ENCODE measurements at regions not wholly inside any gene's neighbourhood (a gene's known extent, or its start where the extent isn't known, plus 50 kb on each side); places are given as distances from the start of the nearest gene placed in this dataset.

DNA sequence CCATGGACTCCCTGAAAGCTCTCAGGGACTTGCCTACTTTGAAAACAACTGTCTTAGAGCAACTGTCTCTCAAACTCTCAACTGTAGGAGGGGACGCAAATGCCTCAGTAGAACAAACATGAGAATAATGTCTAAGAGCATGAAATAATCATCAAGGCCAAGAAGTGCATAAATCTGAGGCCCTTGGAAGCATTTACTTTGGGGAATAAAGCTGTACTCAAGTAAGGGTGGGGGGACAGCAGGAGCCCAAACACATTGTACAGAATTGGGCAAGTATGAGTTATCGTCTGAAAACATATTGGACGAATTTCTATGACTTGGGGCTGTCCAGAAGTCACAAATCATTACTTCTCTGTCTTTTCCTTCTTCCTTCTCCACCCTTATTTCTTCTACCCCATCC, 96.3 kb upstream of the HMHB1 start:
- no peak for TF ChIP-seq POLR2AphosphoS5 (IDR thresholded peaks at IDR 0.05)
- TF ChIP-seq CTCF (IDR thresholded peaks at IDR 0.05 in 8 of 11, conservative IDR thresholded peaks at IDR 0.05 in 3 of 11) = no peak
- TF ChIP-seq POLR2A (IDR thresholded peaks at IDR 0.05) = no peak
- no peak for DNase-seq
- no peaks in the 10 kb centered on the region for H3K36me3 ChIP-seq
- no peak overlapping the region for H3K4me3 ChIP-seq
- WGBS, 5 donors = 91 to 98% (median 95%) methylated on average over 3 of the region's 3 CpGs
- H3K9me3 ChIP-seq = no peaks in the 10 kb centered on the region
- H3K27ac ChIP-seq = no peak overlapping the region
- H3K27me3 ChIP-seq (replicated peaks in 1 of 7) = no peaks in the 10 kb centered on the region
- peaks cover 0 to 12% (median 2%) of the 10 kb centered on the region in 6 donors for H3K4me1 ChIP-seq
- intact Hi-C loops (cut with DNase I; ENCODE audit: low total_unique reads) = no loop called here

GRCh38 chr5:143714629-143715028, 97.3 kb upstream of the HMHB1 start:
- TF ChIP-seq POLR2AphosphoS5 (IDR thresholded peaks at IDR 0.05) (no peak), CTCF (IDR thresholded peaks at IDR 0.05 in 8 of 11, conservative IDR thresholded peaks at IDR 0.05 in 3 of 11) (no peak), POLR2A (IDR thresholded peaks at IDR 0.05) (no peak)
- 75 to 88% (median 83%) methylated on average over 4 of the region's 4 CpGs for WGBS, 5 donors
- Histone ChIP-seq H3K27me3 (replicated peaks in 1 of 7) (no peaks in the 10 kb centered on the region), H3K9me3 (no peaks in the 10 kb centered on the region), H3K4me1 (peaks cover 0 to 12% (median 2%) of the 10 kb centered on the region in 6 donors), H3K36me3 (no peaks in the 10 kb centered on the region), H3K4me3 (no peak overlapping the region), H3K27ac (no peak overlapping the region)
- DNase-seq = no peak
- intact Hi-C loops (cut with DNase I; ENCODE audit: low total_unique reads) = no loop called here

DNA sequence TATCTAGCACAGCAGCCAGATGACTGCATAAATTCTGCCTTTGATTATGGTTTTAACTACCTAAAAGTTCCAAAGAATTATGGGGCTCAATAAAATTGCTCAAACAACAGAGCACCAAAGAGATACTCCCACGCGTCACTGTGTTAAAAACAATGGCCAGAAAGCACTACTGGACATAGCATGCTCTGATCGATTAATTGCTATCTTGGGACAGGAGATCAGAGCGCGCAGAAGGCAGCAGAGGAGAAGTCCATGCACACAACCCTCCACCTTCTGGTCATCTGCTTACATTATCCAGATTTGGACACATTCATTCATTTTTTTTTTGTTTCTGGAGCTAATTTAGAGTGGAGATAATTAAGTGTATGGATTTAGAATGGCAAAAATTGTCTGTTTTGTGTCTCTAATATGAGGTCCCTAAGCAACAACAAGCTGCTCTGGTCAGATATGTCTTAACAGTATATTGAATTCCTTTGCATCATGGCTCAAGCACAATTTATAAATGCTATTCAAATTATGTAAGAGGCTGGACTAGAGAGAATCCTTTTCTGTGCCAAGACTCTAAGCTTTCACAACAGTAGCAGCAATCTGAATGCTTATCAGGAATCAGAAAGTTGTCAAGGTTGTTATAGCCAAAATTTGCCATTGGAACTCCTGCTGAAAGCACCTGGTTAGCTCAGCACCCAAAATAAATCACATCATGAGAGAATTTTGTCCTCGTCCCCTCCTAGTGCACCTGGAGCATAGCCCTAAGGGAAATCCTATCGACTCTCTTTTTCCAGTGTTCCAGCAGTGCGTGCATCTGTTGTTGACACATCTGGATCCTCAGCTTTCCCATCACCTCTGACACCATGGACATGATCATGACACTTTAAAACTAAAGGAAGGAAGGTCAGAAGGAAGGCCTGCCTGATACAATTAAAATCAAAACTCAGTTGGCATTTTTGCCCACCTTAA, 98.6 kb upstream of the HMHB1 start:
- no peaks in the 10 kb centered on the region for H3K36me3 ChIP-seq
- no peak for DNase-seq
- 87 to 94% (median 90%) methylated on average over 8 of the region's 8 CpGs for WGBS, 5 donors
- H3K4me3 ChIP-seq = no peak overlapping the region
- intact Hi-C loops (cut with DNase I; ENCODE audit: low total_unique reads) = no loop called here
- H3K9me3 ChIP-seq = no peaks in the 10 kb centered on the region
- H3K27ac ChIP-seq = no peak overlapping the region
- TF ChIP-seq CTCF (IDR thresholded peaks at IDR 0.05 in 8 of 11, conservative IDR thresholded peaks at IDR 0.05 in 3 of 11) = no peak
- TF ChIP-seq POLR2A (IDR thresholded peaks at IDR 0.05) = no peak
- TF ChIP-seq POLR2AphosphoS5 (IDR thresholded peaks at IDR 0.05) = no peak
- no peaks in the 10 kb centered on the region for H3K27me3 ChIP-seq (replicated peaks in 1 of 7)
- H3K4me1 ChIP-seq = peaks cover 0 to 12% (median 2%) of the 10 kb centered on the region in 6 donors

DNA sequence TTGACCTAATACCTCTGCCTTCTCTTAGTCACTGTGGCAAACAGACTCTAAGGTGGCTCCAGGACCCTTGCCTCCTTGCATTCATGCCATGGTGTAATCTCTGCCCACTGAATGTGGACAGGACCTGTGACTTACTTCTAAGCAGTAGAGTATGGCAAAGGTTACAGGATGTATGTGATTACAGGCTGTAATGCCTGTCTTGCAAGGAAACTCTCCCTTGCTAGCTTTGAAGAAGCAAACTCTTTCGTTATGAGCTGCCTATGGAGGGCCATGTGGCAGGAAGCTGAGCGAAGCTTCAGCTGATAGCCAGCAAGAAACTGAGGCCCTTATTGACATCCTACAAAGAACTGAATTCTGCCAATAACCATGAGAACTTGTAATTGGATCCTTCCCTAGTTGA, 103.3 kb upstream of the HMHB1 start:
- Histone ChIP-seq H3K4me3 (no peak overlapping the region), H3K4me1 (peaks cover 0 to 4% (median 0%) of the 10 kb centered on the region in 6 donors), H3K9me3 (no peaks in the 10 kb centered on the region), H3K27ac (no peak overlapping the region), H3K27me3 (replicated peaks in 1 of 7) (no peaks in the 10 kb centered on the region), H3K36me3 (no peaks in the 10 kb centered on the region)
- TF ChIP-seq CTCF (IDR thresholded peaks at IDR 0.05 in 8 of 11, conservative IDR thresholded peaks at IDR 0.05 in 3 of 11) (no peak), POLR2A (IDR thresholded peaks at IDR 0.05) (no peak), POLR2AphosphoS5 (IDR thresholded peaks at IDR 0.05) (no peak)
- DNase-seq = no peak
- 72 to 88% (median 82%) methylated on average over 2 of the region's 2 CpGs for WGBS, 5 donors
- intact Hi-C loops (cut with DNase I; ENCODE audit: low total_unique reads) = no loop called here

Data from spleen (tissue), 11 donors.